BJ (cell line): ENCODE measurements at regions not wholly inside any gene's neighbourhood (a gene's known extent, or its start where the extent isn't known, plus 50 kb on each side); places are given as distances from the start of the nearest gene placed in this dataset.

Experiments
- CTCF ChIA-PET: fragments of 350-600 bp; formaldehyde crosslinking; extraction: SDS; loops from one replicate; lab custom pipeline; 2021; ENCODE audit warnings: antibody characterized with exemption, inconsistent platforms; lab: Yijun Ruan, JAX
- POLR2A ChIA-PET: fragments of 300-600 bp; sonication (Branson Sonifier 250); formaldehyde crosslinking; extraction: SDS; loops from one replicate; lab custom pipeline; 2021; ENCODE audit warnings: antibody characterized with exemption; lab: Charles Lee
- DNase-seq: peaks from one replicate; pipeline ENCODE4 v3.0.0-alpha.2; 2011; ENCODE audit warnings: low read depth
- H3K27me3 ChIP-seq: 2 replicates; pipeline ENCODE4 v1.6.0; 2011; ENCODE audit warnings: low read length; ENCODE audit not compliant: control insufficient read depth, insufficient read depth
- H3K36me3 ChIP-seq: 2 replicates; pipeline ENCODE4 v1.5.1; 2011; ENCODE audit warnings: low read length; ENCODE audit not compliant: control insufficient read depth, insufficient read depth
- H3K4me3 ChIP-seq: 2 replicates; pipeline ENCODE4 v1.5.1; 2011; ENCODE audit warnings: low read depth, mild to moderate bottlenecking, control low read depth, low read length
- CTCF ChIP-seq: IDR thresholded peaks from 2 replicates; pipeline ENCODE4 v1.5.1; 2011; ENCODE audit warnings: low read depth, mild to moderate bottlenecking, control low read depth, inconsistent platforms, low read length, moderate library complexity; ENCODE audit not compliant: insufficient read depth

GRCh38 chr5:142508591-142508990 is 177.3 kb downstream of the FGF1 start:
- H3K4me3 ChIP-seq, result no peak overlapping the region
- no peaks in the 10 kb centered on the region for H3K36me3 ChIP-seq
- no peak for DNase-seq
- ChIA-PET POLR2A (no interaction called here), CTCF (interaction anchor here (1.3 kb wide), 1 partner anchor 10 kb away, joined by 3 read pairs; no protein-coding TSS in a partner anchor)
- no peak for TF ChIP-seq CTCF
- H3K27me3 ChIP-seq, result no peaks in the 10 kb centered on the region

GRCh38 chr5:142507531-142508372 is 178.1 kb downstream of the FGF1 start:
- no peak for DNase-seq
- Histone ChIP-seq H3K4me3 (no peak overlapping the region), H3K27me3 (no peaks in the 10 kb centered on the region), H3K36me3 (no peaks in the 10 kb centered on the region)
- no peak for TF ChIP-seq CTCF
- ChIA-PET CTCF (interaction anchor here (1.3 kb wide), 1 partner anchor 11 kb away, joined by 3 read pairs; no protein-coding TSS in a partner anchor), POLR2A (no interaction called here)

- CTCF ChIA-PET, result no interaction called here
- no peak for TF ChIP-seq CTCF
- no peaks in the 10 kb centered on the region for H3K36me3 ChIP-seq
- no peak for DNase-seq
- H3K27me3 ChIP-seq, result no peaks in the 10 kb centered on the region
- no peak overlapping the region for H3K4me3 ChIP-seq
- POLR2A ChIA-PET, result no interaction called here
Observed at GRCh38 chr5:142506756-142507155, 179.1 kb downstream of the FGF1 start.

- POLR2A ChIA-PET, result no interaction called here
- DNase-seq, result no peak
- Histone ChIP-seq H3K27me3 (no peaks in the 10 kb centered on the region), H3K4me3 (no peak overlapping the region), H3K36me3 (no peaks in the 10 kb centered on the region)
- no peak for TF ChIP-seq CTCF
- CTCF ChIA-PET, result interaction anchor here (0.9 to 1.1 kb wide), 2 partner anchors 9 to 39 kb away, joined by 3 to 5 read pairs; no protein-coding TSS in a partner anchor
Observed at GRCh38 chr5:142506046-142506445, 179.8 kb downstream of the FGF1 start.

GRCh38 chr5:142501890-142502289 is 177.1 kb upstream of the SPRY4 start:
- Histone ChIP-seq H3K27me3 (no peaks in the 10 kb centered on the region), H3K4me3 (no peak overlapping the region), H3K36me3 (no peaks in the 10 kb centered on the region)
- ChIA-PET CTCF (no interaction called here), POLR2A (no interaction called here)
- no peak for DNase-seq
- TF ChIP-seq CTCF, result no peak
